Endothelial cell (in vitro differentiated cells): ENCODE measurements at regions not wholly inside any gene's neighbourhood (a gene's known extent, or its start where the extent isn't known, plus 50 kb on each side); places are given as distances from the start of the nearest gene placed in this dataset.
"Not testable (repeated sequence)": the region's sequence is repeated elsewhere in the genome, so short reads cannot be mapped to it uniquely, and the experiment has no call there.

Experiments used
- DNase-seq: peaks from one replicate; pipeline ENCODE4 v3.0.0; 2021; ENCODE audit warnings: low spot score
- H3K27ac Mint-ChIP-seq: one replicate; pipeline ENCODE4 v1.8.0; 2021; ENCODE audit warnings: mixed read lengths, inconsistent platforms; ENCODE audit not compliant: unreplicated experiment
- H3K27me3 Mint-ChIP-seq: one replicate; pipeline ENCODE4 v1.8.0; 2021; ENCODE audit warnings: mild to moderate bottlenecking, moderate library complexity, mixed read lengths, inconsistent platforms; ENCODE audit not compliant: unreplicated experiment
- H3K36me3 Mint-ChIP-seq: one replicate; pipeline ENCODE4 v1.8.0; 2021; ENCODE audit warnings: mild to moderate bottlenecking, low read depth, mixed read lengths, inconsistent platforms; ENCODE audit not compliant: unreplicated experiment
- H3K4me1 Mint-ChIP-seq: one replicate; pipeline ENCODE4 v1.8.0; 2021; ENCODE audit warnings: mild to moderate bottlenecking, mixed read lengths, inconsistent platforms; ENCODE audit not compliant: unreplicated experiment
- H3K4me3 Mint-ChIP-seq: one replicate; pipeline ENCODE4 v1.8.0; 2021; ENCODE audit warnings: mild to moderate bottlenecking, mixed read lengths, inconsistent platforms; ENCODE audit not compliant: unreplicated experiment
- H3K9me3 Mint-ChIP-seq: one replicate; pipeline ENCODE4 v1.8.0; 2021; ENCODE audit warnings: mixed read lengths, inconsistent platforms; ENCODE audit not compliant: unreplicated experiment
- TF ChIP-seq, protein P1 (sequence below): fragments of 200-600 bp; sonication (generic); IDR thresholded peaks from one replicate; pipeline ENCODE4 v1.5.0; 2021; ENCODE audit warnings: antibody characterized with exemption; ENCODE audit not compliant: unreplicated experiment

DNA sequence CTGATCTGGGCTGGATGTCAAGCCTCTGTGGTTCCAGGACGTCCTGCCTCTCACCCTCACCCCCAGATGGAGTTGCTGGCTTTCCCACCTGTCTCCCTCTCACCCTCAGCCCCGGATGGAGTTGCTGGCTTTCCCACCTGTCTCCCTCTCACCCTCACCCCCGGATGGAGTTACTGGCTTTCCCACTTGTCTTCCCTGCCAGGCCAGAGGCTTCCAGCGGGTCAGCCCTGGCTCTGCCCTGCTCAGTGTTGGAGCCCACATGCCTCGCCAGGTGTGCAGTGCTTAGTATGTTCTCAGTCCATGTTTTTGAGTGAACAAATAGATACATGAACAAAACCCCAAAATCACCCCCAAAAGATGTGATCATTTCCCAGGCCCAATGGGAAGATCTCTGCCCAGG, 127.6 kb downstream of the LRRC37A3 start:
- not testable (repeated sequence) for H3K27me3 Mint-ChIP-seq, H3K9me3 Mint-ChIP-seq, DNase-seq
- H3K27ac Mint-ChIP-seq = peak overlapping the region; percentile 72
- H3K36me3 Mint-ChIP-seq = peaks cover 17% of the 10 kb centered on the region
- H3K4me1 Mint-ChIP-seq = peaks cover 31% of the 10 kb centered on the region
- H3K4me3 Mint-ChIP-seq = peak overlapping the region; percentile 83

DNA sequence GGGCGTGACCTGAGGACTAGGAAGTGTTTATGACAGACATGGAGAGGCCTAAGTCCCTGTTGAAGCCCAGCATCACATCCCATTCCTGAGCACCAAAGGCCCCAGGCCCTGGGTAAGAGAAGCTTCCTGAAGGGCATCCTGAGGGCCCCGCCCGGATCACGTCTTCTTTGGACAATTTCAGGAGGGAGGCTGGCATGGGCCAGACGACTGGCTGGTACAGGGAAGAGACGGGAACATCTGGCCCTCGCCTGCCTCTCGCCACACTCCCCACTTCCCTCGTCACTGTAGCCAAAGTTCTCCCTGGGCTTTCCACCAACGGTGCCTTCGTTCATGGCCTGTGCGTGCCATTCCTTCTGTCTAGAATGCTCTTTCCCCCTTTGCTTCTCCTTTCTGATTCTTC, 128.1 kb downstream of the LRRC37A3 start:
- H3K4me1 Mint-ChIP-seq = peaks cover 31% of the 10 kb centered on the region
- not testable (repeated sequence) for H3K27me3 Mint-ChIP-seq, H3K9me3 Mint-ChIP-seq, H3K4me3 Mint-ChIP-seq, DNase-seq, H3K27ac Mint-ChIP-seq
- peaks cover 21% of the 10 kb centered on the region for H3K36me3 Mint-ChIP-seq

DNA sequence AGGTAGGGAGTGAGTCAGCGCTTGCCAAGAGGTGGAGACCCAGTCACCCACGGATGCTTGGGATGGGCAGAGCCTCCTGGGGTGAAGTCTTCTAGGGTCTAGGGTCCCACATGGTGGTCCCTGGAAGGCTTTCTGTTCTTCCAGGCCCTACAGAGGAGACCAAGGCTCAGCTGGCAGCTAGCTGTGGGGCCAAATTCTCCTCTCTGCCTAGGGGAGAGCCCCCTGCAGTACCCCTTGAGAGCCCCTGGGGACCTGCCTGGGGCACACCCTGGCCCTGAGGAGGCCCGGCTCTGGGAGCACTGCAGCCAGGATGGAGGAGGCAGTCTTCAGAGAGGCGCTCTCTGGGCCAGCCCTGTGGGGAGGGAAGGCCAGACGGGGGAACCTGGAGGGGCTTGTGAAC, 128.6 kb upstream of the SMURF2 start:
- Mint-ChIP-seq H3K4me1 (peaks cover 31% of the 10 kb centered on the region), H3K36me3 (peaks cover 21% of the 10 kb centered on the region)
- not testable (repeated sequence) for H3K27ac Mint-ChIP-seq, H3K4me3 Mint-ChIP-seq, DNase-seq, H3K9me3 Mint-ChIP-seq, H3K27me3 Mint-ChIP-seq

DNA sequence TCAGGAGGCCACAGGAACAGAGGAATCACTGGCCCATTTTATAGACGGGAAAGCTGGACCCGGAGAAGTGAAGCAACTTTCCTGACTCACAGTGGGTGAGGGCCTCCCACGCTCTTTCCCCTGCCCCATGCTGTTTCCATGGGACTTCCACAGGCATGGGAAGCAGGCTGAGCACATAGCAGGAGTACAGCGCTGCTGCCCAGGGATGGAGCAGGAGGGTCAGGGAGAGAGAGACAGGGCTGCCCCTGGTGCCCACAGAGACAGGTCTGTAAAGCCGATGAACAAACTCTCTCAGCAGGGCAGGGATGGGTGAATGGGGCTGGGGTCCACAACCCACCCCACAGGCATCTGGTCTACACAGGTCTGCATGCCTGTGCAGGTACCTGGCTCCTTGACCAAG, 128.1 kb upstream of the SMURF2 start:
- not testable (repeated sequence) for H3K27ac Mint-ChIP-seq, H3K27me3 Mint-ChIP-seq, DNase-seq, H3K9me3 Mint-ChIP-seq, H3K4me3 Mint-ChIP-seq
- Mint-ChIP-seq H3K36me3 (peaks cover 20% of the 10 kb centered on the region), H3K4me1 (peaks cover 30% of the 10 kb centered on the region)

DNA sequence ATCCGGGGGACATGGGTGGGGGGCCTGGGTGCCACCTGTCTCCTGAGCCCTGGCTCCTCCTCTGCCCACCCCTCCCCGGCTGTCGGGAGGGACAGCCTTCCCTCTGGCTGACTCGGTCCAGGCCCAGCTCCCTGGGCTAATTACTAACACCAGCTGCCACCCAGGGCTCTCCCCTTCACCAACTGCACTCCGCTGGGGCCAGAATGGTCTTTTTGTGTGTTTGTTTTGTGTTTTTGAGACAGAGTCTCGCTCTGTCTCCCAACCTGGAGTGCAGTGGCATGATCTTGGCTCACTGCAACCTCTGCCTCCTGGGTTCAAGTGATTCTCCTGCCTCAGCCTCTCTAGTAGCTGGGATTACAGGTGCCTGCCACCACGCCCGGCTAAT, 126.9 kb upstream of the SMURF2 start:
- Mint-ChIP-seq H3K36me3 (peaks cover 18% of the 10 kb centered on the region), H3K4me1 (peaks cover 27% of the 10 kb centered on the region)
- not testable (repeated sequence) for H3K27ac Mint-ChIP-seq, DNase-seq, H3K27me3 Mint-ChIP-seq, H3K9me3 Mint-ChIP-seq, H3K4me3 Mint-ChIP-seq

GRCh38 chr17:64788286-64789060, 126.4 kb upstream of the SMURF2 start:
- TF ChIP-seq, protein P1, sequence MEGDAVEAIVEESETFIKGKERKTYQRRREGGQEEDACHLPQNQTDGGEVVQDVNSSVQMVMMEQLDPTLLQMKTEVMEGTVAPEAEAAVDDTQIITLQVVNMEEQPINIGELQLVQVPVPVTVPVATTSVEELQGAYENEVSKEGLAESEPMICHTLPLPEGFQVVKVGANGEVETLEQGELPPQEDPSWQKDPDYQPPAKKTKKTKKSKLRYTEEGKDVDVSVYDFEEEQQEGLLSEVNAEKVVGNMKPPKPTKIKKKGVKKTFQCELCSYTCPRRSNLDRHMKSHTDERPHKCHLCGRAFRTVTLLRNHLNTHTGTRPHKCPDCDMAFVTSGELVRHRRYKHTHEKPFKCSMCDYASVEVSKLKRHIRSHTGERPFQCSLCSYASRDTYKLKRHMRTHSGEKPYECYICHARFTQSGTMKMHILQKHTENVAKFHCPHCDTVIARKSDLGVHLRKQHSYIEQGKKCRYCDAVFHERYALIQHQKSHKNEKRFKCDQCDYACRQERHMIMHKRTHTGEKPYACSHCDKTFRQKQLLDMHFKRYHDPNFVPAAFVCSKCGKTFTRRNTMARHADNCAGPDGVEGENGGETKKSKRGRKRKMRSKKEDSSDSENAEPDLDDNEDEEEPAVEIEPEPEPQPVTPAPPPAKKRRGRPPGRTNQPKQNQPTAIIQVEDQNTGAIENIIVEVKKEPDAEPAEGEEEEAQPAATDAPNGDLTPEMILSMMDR = no peak
- DNase-seq = no peak
- H3K27ac Mint-ChIP-seq = no peak overlapping the region
- no peak overlapping the region for H3K4me3 Mint-ChIP-seq
- peaks cover 18% of the 10 kb centered on the region for H3K36me3 Mint-ChIP-seq
- no peaks in the 10 kb centered on the region for H3K27me3 Mint-ChIP-seq
- H3K9me3 Mint-ChIP-seq = no peaks in the 10 kb centered on the region
- H3K4me1 Mint-ChIP-seq = peaks cover 27% of the 10 kb centered on the region

DNA sequence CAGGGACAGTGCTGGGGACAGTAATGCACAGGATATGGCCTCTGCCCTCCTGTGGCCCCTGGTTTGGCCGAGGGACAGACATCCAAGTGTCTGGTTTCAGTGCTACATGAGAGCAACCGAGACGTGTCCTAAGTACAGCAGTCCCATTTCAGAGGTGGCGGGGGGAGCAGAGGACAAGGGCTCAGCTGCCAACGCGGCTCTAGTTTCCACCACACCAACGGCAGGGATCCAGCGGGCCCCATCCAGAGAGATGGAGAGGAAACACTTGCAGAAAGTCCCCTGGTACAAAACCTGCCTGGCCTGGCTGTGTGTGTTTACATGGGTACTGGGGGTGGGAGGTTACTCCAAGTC, 125.8 kb upstream of the SMURF2 start:
- no peaks in the 10 kb centered on the region for H3K27me3 Mint-ChIP-seq
- TF ChIP-seq, protein P1 = no peak
- no peaks in the 10 kb centered on the region for H3K9me3 Mint-ChIP-seq
- H3K4me1 Mint-ChIP-seq = peaks cover 29% of the 10 kb centered on the region
- H3K27ac Mint-ChIP-seq = peak overlapping the region; percentile 74
- H3K36me3 Mint-ChIP-seq = peaks cover 18% of the 10 kb centered on the region
- H3K4me3 Mint-ChIP-seq = no peak overlapping the region
- no peak for DNase-seq
